ENCODE measurements at regions not wholly inside any gene's neighbourhood (a gene's known extent, or its start where the extent isn't known, plus 50 kb on each side); places are given as distances from the start of the nearest gene placed in this dataset.
A peak's percentile ranks its signal among the peaks of the same experiment; 100 is the strongest.

GRCh38 chr3:70789878-70790277, 477.4 kb upstream of the MDFIC2 start:
- DNase-seq, result no peak

- DNase-seq, result no peak
Observed at GRCh38 chr3:70780790-70781189, 468.4 kb upstream of the MDFIC2 start.

GRCh38 chr3:70779296-70779695, 466.9 kb upstream of the MDFIC2 start:
- no peak for DNase-seq

GRCh38 chr3:70776081-70776480, 463.6 kb upstream of the MDFIC2 start:
- no peak for DNase-seq

GRCh38 chr3:70775257-70775656, 462.8 kb upstream of the MDFIC2 start:
- no peak for DNase-seq

- no peak for DNase-seq
Observed at GRCh38 chr3:70774641-70775040, 462.2 kb upstream of the MDFIC2 start.

GRCh38 chr3:70771426-70772147, 459.1 kb upstream of the MDFIC2 start:
- peak; percentile 21 for DNase-seq

- no peak for DNase-seq
Observed at GRCh38 chr3:70770650-70771049, 458.2 kb upstream of the MDFIC2 start.

GRCh38 chr3:70766301-70766700, 453.9 kb upstream of the MDFIC2 start:
- no peak for DNase-seq

- DNase-seq, result no peak
Observed at GRCh38 chr3:70763894-70764293, 451.5 kb upstream of the MDFIC2 start.

- DNase-seq, result no peak
Observed at GRCh38 chr3:70757658-70758057, 445.2 kb upstream of the MDFIC2 start.

GRCh38 chr3:70755526-70755925, 443.1 kb upstream of the MDFIC2 start:
- no peak for DNase-seq

- DNase-seq, result no peak
Observed at GRCh38 chr3:70754314-70754713, 441.9 kb upstream of the MDFIC2 start.

- DNase-seq, result no peak
Observed at GRCh38 chr3:70753572-70753971, 441.1 kb upstream of the MDFIC2 start.

GRCh38 chr3:70752051-70752450, 439.6 kb upstream of the MDFIC2 start:
- no peak for DNase-seq

GRCh38 chr3:70749122-70749521, 436.7 kb upstream of the MDFIC2 start:
- DNase-seq, result no peak

GRCh38 chr3:70748593-70748992, 436.2 kb upstream of the MDFIC2 start:
- no peak for DNase-seq

- no peak for DNase-seq
Observed at GRCh38 chr3:70747847-70748246, 435.4 kb upstream of the MDFIC2 start.

GRCh38 chr3:70744536-70744935, 432.1 kb upstream of the MDFIC2 start:
- DNase-seq, result peak; percentile 20

- DNase-seq, result no peak
Observed at GRCh38 chr3:70743754-70744153, 431.3 kb upstream of the MDFIC2 start.

GRCh38 chr3:70742081-70742480, 429.6 kb upstream of the MDFIC2 start:
- no peak for DNase-seq

- DNase-seq, result no peak
Observed at GRCh38 chr3:70740872-70741271, 428.4 kb upstream of the MDFIC2 start.

- no peak for DNase-seq
Observed at GRCh38 chr3:70740071-70740470, 427.6 kb upstream of the MDFIC2 start.

- no peak for DNase-seq
Observed at GRCh38 chr3:70738291-70738681, 425.8 kb upstream of the MDFIC2 start.

GRCh38 chr3:70737666-70738290, 425.3 kb upstream of the MDFIC2 start:
- no peak for DNase-seq
